HEK293 (cell line): ENCODE measurements at regions not wholly inside any gene's neighbourhood (a gene's known extent, or its start where the extent isn't known, plus 50 kb on each side); places are given as distances from the start of the nearest gene placed in this dataset.

ENCODE experiments used
- CTCF ChIA-PET: fragments of 350-600 bp; formaldehyde crosslinking; extraction: SDS; loops from one replicate; lab custom pipeline; 2021; ENCODE audit warnings: antibody characterized with exemption; lab: Yijun Ruan, JAX
- POLR2A ChIA-PET: fragments of 300-600 bp; formaldehyde crosslinking; extraction: SDS; loops from one replicate; lab custom pipeline; 2020; ENCODE audit warnings: antibody characterized with exemption, inconsistent platforms; lab: Yijun Ruan, JAX
- H3K27ac ChIP-seq: fragments of 200-500 bp; sonication (Bioruptor generic); 2 replicates; pipeline ENCODE4 v1.5.1; 2014; ENCODE audit warnings: low read depth, low read length, control low read depth, inconsistent platforms; ENCODE audit errors: extremely low read depth
- H3K36me3 ChIP-seq, 2 experiments: fragments of 200-500 bp in 1 of 2; sonication (Bioruptor generic) in 1 of 2; 1 replicate in 1 of 2; 2 replicates in 1 of 2; pipeline ENCODE4 v1.5.1; 2014 to 2017; ENCODE audit warnings: inconsistent platforms in 2 of 2, low read length in 2 of 2; ENCODE audit not compliant: control insufficient read depth in 2 of 2, insufficient read depth in 1 of 2
- H3K4me1 ChIP-seq: fragments of 200-500 bp; sonication (Bioruptor generic); 2 replicates; pipeline ENCODE4 v1.5.1; 2014; ENCODE audit warnings: mild to moderate bottlenecking, low read length, inconsistent platforms; ENCODE audit not compliant: control insufficient read depth, insufficient read depth
- H3K4me3 ChIP-seq: 2 replicates; pipeline ENCODE4 v1.5.1; 2011; ENCODE audit warnings: low read depth, mild to moderate bottlenecking, control low read depth, low read length, moderate library complexity
- H3K9me3 ChIP-seq: fragments of 200-500 bp; sonication (Bioruptor generic); 2 replicates; pipeline ENCODE4 v1.5.1; 2014; ENCODE audit warnings: low read depth, low read length, inconsistent platforms; ENCODE audit not compliant: control insufficient read depth, insufficient read depth
- FEZF1 ChIP-seq: fragments of 450-650 bp; formaldehyde crosslinking; IDR thresholded peaks from 2 replicates; pipeline ENCODE4 v1.5.1; 2016; ENCODE audit warnings: missing biosample characterization, missing genetic modification characterization
- TCF7L2 ChIP-seq: IDR thresholded peaks from 2 replicates; pipeline ENCODE4 v1.6.1; 2011; ENCODE audit warnings: low read depth, mild to moderate bottlenecking, inconsistent platforms, low read length, moderate library complexity, borderline replicate concordance
- ZNF335 ChIP-seq: fragments of 450-650 bp; formaldehyde crosslinking; conservative IDR thresholded peaks from 2 replicates; pipeline ENCODE4 v1.5.1; 2016; ENCODE audit warnings: missing biosample characterization, missing genetic modification characterization
- ZNF394 ChIP-seq: fragments of 450-650 bp; formaldehyde crosslinking; IDR thresholded peaks from 2 replicates; pipeline ENCODE4 v1.5.1; 2016; ENCODE audit warnings: missing biosample characterization, missing genetic modification characterization, mild to moderate bottlenecking, moderate library complexity, borderline replicate concordance
- ZNF629 ChIP-seq: fragments of 450-650 bp; formaldehyde crosslinking; IDR thresholded peaks from 2 replicates; pipeline ENCODE4 v1.5.1; 2017; ENCODE audit warnings: missing biosample characterization, missing genetic modification characterization
- ZNF664 ChIP-seq: fragments of 450-650 bp; formaldehyde crosslinking; IDR thresholded peaks from 2 replicates; pipeline ENCODE4 v1.5.1; 2016; ENCODE audit warnings: missing biosample characterization, missing genetic modification characterization
- TF ChIP-seq, protein P1 (sequence below): fragments of 450-650 bp; formaldehyde crosslinking; IDR thresholded peaks from 2 replicates; pipeline ENCODE4 v1.5.1; 2016; ENCODE audit warnings: missing biosample characterization, missing genetic modification characterization
- TF ChIP-seq, protein P2 (sequence below): fragments of 450-650 bp; formaldehyde crosslinking; IDR thresholded peaks from 2 replicates; pipeline ENCODE4 v1.5.1; 2016; ENCODE audit warnings: missing biosample characterization, missing genetic modification characterization
- TF ChIP-seq, protein P3 (sequence below): fragments of 450-650 bp; formaldehyde crosslinking; IDR thresholded peaks from 2 replicates; pipeline ENCODE4 v1.5.1; 2016; ENCODE audit warnings: missing biosample characterization, missing genetic modification characterization
- TF ChIP-seq, protein P4 (sequence below): fragments of 450-650 bp; formaldehyde crosslinking; IDR thresholded peaks from 2 replicates; pipeline ENCODE4 v1.5.1; 2016; ENCODE audit warnings: missing biosample characterization, missing genetic modification characterization, borderline replicate concordance

DNA sequence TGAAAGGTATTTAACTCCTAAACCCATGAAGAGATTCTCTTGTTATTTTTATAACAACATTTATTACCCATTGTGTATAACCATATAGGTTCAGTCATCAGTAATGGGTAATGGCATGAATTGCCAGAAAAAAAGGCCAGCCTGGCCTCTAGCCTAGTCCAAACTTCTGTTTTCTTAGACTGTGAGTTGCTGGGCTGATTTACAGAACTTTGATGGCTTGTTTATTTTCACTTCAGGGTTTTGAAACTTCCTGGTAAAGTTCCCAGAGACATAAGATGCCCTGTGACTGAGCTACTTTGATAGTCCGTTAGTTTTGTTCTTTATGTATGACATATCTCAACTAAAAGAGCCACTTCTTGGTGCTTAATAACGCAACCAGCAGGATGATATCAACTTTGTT is 164.8 kb downstream of the METTL4 start:
- no peak overlapping the region for H3K4me3 ChIP-seq
- ChIA-PET POLR2A (no interaction called here), CTCF (no interaction called here)
- no peaks in the 10 kb centered on the region for H3K36me3 ChIP-seq
- H3K4me1 ChIP-seq: peaks cover 10% of the 10 kb centered on the region; the same call in 1 of the 2 replicates
- no peak overlapping the region for H3K27ac ChIP-seq
- no peaks in the 10 kb centered on the region for H3K9me3 ChIP-seq
- no peak for TF ChIP-seq ZNF394 (tag by site-specific recombination)
- TF ChIP-seq, protein P1, sequence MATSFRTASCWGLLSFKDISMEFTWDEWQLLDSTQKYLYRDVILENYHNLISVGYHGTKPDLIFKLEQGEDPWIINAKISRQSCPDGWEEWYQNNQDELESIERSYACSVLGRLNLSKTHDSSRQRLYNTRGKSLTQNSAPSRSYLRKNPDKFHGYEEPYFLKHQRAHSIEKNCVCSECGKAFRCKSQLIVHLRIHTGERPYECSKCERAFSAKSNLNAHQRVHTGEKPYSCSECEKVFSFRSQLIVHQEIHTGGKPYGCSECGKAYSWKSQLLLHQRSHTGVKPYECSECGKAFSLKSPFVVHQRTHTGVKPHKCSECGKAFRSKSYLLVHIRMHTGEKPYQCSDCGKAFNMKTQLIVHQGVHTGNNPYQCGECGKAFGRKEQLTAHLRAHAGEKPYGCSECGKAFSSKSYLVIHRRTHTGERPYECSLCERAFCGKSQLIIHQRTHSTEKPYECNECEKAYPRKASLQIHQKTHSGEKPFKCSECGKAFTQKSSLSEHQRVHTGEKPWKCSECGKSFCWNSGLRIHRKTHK (tag by site-specific recombination): no peak
- TF ChIP-seq, protein P2, sequence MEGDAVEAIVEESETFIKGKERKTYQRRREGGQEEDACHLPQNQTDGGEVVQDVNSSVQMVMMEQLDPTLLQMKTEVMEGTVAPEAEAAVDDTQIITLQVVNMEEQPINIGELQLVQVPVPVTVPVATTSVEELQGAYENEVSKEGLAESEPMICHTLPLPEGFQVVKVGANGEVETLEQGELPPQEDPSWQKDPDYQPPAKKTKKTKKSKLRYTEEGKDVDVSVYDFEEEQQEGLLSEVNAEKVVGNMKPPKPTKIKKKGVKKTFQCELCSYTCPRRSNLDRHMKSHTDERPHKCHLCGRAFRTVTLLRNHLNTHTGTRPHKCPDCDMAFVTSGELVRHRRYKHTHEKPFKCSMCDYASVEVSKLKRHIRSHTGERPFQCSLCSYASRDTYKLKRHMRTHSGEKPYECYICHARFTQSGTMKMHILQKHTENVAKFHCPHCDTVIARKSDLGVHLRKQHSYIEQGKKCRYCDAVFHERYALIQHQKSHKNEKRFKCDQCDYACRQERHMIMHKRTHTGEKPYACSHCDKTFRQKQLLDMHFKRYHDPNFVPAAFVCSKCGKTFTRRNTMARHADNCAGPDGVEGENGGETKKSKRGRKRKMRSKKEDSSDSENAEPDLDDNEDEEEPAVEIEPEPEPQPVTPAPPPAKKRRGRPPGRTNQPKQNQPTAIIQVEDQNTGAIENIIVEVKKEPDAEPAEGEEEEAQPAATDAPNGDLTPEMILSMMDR: no peak
- TF ChIP-seq ZNF664 (tag by site-specific recombination): 0 out of 2 replicates have a peak, but pooled peaks have one; percentile 43
- no peak for TF ChIP-seq ZNF335
- TF ChIP-seq, protein P3, sequence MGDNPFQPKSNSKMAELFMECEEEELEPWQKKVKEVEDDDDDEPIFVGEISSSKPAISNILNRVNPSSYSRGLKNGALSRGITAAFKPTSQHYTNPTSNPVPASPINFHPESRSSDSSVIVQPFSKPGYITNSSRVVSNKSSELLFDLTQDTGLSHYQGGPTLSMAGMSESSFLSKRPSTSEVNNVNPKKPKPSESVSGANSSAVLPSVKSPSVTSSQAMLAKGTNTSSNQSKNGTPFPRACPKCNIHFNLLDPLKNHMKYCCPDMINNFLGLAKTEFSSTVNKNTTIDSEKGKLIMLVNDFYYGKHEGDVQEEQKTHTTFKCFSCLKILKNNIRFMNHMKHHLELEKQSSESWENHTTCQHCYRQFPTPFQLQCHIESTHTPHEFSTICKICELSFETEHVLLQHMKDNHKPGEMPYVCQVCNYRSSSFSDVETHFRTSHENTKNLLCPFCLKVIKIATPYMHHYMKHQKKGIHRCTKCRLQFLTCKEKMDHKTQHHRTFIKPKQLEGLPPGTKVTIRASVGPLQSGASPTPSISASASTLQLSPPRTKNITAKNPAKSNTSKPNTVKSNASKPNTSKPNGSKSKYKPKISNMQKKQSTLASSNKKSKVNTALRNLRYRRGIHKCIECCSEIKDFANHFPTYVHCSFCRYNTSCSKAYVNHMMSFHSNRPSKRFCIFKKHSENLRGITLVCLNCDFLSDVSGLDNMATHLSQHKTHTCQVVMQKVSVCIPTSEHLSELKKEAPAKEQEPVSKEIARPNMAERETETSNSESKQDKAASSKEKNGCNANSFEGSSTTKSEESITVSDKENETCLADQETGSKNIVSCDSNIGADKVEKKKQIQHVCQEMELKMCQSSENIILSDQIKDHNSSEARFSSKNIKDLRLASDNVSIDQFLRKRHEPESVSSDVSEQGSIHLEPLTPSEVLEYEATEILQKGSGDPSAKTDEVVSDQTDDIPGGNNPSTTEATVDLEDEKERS (tag by site-specific recombination): no peak
- TF ChIP-seq, protein P4, sequence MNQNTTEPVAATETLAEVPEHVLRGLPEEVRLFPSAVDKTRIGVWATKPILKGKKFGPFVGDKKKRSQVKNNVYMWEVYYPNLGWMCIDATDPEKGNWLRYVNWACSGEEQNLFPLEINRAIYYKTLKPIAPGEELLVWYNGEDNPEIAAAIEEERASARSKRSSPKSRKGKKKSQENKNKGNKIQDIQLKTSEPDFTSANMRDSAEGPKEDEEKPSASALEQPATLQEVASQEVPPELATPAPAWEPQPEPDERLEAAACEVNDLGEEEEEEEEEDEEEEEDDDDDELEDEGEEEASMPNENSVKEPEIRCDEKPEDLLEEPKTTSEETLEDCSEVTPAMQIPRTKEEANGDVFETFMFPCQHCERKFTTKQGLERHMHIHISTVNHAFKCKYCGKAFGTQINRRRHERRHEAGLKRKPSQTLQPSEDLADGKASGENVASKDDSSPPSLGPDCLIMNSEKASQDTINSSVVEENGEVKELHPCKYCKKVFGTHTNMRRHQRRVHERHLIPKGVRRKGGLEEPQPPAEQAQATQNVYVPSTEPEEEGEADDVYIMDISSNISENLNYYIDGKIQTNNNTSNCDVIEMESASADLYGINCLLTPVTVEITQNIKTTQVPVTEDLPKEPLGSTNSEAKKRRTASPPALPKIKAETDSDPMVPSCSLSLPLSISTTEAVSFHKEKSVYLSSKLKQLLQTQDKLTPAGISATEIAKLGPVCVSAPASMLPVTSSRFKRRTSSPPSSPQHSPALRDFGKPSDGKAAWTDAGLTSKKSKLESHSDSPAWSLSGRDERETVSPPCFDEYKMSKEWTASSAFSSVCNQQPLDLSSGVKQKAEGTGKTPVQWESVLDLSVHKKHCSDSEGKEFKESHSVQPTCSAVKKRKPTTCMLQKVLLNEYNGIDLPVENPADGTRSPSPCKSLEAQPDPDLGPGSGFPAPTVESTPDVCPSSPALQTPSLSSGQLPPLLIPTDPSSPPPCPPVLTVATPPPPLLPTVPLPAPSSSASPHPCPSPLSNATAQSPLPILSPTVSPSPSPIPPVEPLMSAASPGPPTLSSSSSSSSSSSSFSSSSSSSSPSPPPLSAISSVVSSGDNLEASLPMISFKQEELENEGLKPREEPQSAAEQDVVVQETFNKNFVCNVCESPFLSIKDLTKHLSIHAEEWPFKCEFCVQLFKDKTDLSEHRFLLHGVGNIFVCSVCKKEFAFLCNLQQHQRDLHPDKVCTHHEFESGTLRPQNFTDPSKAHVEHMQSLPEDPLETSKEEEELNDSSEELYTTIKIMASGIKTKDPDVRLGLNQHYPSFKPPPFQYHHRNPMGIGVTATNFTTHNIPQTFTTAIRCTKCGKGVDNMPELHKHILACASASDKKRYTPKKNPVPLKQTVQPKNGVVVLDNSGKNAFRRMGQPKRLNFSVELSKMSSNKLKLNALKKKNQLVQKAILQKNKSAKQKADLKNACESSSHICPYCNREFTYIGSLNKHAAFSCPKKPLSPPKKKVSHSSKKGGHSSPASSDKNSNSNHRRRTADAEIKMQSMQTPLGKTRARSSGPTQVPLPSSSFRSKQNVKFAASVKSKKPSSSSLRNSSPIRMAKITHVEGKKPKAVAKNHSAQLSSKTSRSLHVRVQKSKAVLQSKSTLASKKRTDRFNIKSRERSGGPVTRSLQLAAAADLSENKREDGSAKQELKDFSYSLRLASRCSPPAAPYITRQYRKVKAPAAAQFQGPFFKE (tag by site-specific recombination): no peak
- no peak for TF ChIP-seq ZNF629 (tag by site-specific recombination)
- peak; percentile 65 for TF ChIP-seq FEZF1

DNA sequence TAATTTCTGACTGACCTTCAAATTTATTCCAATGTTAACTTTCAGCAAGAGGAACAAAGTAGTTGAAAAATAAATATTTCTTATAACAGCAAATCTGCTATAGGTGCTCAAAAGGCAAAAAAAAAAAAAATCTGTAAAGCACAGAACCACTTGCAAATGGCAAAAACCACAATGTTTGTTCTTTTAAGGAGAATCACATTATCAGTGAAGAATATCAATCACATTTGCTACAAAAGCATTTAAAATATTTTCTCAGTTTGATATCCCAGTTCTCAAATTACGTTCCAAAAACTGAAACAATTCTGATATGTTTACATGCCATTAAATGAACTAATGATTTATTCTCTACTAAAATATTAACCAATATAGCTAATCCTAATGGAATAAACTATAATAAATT is 163.3 kb downstream of the METTL4 start:
- H3K9me3 ChIP-seq: no peaks in the 10 kb centered on the region
- no peaks in the 10 kb centered on the region for H3K36me3 ChIP-seq
- TF ChIP-seq TCF7L2: no peak
- 0 out of 2 replicates have a peak, but pooled peaks have one; percentile 16 for TF ChIP-seq FEZF1
- no peak overlapping the region for H3K27ac ChIP-seq
- CTCF ChIA-PET: no interaction called here
- POLR2A ChIA-PET: no interaction called here
- H3K4me1 ChIP-seq: peaks cover 12% of the 10 kb centered on the region; the same call in 1 of the 2 replicates
- no peak overlapping the region for H3K4me3 ChIP-seq
